ENCODE measurements at regions not wholly inside any gene's neighbourhood (a gene's known extent, or its start where the extent isn't known, plus 50 kb on each side); places are given as distances from the start of the nearest gene placed in this dataset.

DNA sequence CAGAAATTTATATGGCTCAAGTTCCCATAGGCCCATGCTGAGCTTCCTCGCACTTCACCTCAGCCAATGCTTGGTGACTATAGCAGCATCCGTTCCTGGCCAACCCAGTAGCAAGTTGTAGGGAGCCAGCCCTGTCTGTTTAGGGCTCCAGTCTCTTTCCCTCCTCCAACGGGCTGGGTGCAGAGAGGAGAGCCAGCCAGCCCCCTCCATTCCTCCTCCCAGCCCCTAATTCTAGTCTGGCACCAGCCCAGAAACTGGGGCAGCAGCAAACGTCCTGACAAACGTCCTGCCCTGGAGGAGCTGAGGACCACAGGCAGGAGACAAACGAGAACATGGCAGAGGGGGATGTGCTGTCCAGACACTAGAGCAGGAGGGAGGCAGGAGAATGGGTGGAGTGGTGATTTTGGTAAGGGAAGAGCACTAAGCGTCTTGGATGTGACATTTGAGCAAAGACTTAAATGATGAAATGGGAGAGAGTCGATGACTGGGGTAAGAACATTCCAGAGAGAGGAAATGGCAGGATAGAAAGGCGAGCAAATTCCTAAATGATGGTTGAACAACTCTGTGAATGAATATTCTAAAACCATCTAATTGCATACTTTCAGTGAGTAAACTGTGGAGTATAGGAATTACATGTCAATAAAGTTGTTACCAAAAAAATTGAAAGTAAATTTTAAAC, 222.5 kb upstream of the DAPK1 start:
- DNase-seq (ENCODE audit: low read depth, low spot score) = no peak
- H2AFZ ChIP-seq (ENCODE audit: low read depth, low read length, poor library complexity, severe bottlenecking) = no peak overlapping the region
- ChIA-PET CTCF (no interaction called here), POLR2A (no interaction called here), RAD21 (ENCODE audit: low non-redundant PET in 1 of 2, low total read pairs in 2 of 2, uncharacterized antibody in 2 of 2, unreplicated experiment in 2 of 2) (no interaction called here)
- no peak for ATAC-seq
- no peaks in the 10 kb centered on the region for H3K79me2 ChIP-seq (ENCODE audit: insufficient read depth, low read length)
- H3K4me3 ChIP-seq (replicated peaks in 1 of 2; ENCODE audit: low read depth in 1 of 2, low read length in 2 of 2) = no peak overlapping the region
- H3K9ac ChIP-seq (ENCODE audit: low read length) = no peak overlapping the region
- intact Hi-C loops (cut with micrococcal nuclease) = no loop called here
- H3K9me3 ChIP-seq (ENCODE audit: control insufficient read depth in 1 of 2, insufficient read depth in 1 of 2, low read depth in 1 of 2, low read length in 2 of 2) = no peaks in the 10 kb centered on the region
- H3K9me2 ChIP-seq (ENCODE audit: insufficient read depth) = no peaks in the 10 kb centered on the region
- no TSS peak for BruUV-seq (replicated peaks)
- no peaks in the 10 kb centered on the region for H3K36me3 ChIP-seq (ENCODE audit: control insufficient read depth in 1 of 2, insufficient read depth in 2 of 2, low read length in 2 of 2)
- no peak overlapping the region for H3K4me2 ChIP-seq (ENCODE audit: low read length)
- no peaks in the 10 kb centered on the region for H3K4me1 ChIP-seq (ENCODE audit: control insufficient read depth in 1 of 2, insufficient read depth in 2 of 2, low read length in 2 of 2)
- TF ChIP-seq POLR2A (IDR thresholded peaks at IDR 0.05; ENCODE audit: borderline replicate concordance, extremely low read depth, insufficient read depth, insufficient read length) = no peak
- TF ChIP-seq, protein P1, sequence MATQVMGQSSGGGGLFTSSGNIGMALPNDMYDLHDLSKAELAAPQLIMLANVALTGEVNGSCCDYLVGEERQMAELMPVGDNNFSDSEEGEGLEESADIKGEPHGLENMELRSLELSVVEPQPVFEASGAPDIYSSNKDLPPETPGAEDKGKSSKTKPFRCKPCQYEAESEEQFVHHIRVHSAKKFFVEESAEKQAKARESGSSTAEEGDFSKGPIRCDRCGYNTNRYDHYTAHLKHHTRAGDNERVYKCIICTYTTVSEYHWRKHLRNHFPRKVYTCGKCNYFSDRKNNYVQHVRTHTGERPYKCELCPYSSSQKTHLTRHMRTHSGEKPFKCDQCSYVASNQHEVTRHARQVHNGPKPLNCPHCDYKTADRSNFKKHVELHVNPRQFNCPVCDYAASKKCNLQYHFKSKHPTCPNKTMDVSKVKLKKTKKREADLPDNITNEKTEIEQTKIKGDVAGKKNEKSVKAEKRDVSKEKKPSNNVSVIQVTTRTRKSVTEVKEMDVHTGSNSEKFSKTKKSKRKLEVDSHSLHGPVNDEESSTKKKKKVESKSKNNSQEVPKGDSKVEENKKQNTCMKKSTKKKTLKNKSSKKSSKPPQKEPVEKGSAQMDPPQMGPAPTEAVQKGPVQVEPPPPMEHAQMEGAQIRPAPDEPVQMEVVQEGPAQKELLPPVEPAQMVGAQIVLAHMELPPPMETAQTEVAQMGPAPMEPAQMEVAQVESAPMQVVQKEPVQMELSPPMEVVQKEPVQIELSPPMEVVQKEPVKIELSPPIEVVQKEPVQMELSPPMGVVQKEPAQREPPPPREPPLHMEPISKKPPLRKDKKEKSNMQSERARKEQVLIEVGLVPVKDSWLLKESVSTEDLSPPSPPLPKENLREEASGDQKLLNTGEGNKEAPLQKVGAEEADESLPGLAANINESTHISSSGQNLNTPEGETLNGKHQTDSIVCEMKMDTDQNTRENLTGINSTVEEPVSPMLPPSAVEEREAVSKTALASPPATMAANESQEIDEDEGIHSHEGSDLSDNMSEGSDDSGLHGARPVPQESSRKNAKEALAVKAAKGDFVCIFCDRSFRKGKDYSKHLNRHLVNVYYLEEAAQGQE (IDR thresholded peaks at IDR 0.05; ENCODE audit: low read depth) = no peak
- no peak for TF ChIP-seq JUND (IDR thresholded peaks at IDR 0.05)
- TF ChIP-seq, protein P2, sequence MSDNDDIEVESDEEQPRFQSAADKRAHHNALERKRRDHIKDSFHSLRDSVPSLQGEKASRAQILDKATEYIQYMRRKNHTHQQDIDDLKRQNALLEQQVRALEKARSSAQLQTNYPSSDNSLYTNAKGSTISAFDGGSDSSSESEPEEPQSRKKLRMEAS (IDR thresholded peaks at IDR 0.05) = no peak
- TF ChIP-seq ATF3 (IDR thresholded peaks at IDR 0.05) = no peak
- TF ChIP-seq SIN3A (IDR thresholded peaks at IDR 0.05; ENCODE audit: low read depth) = no peak
- no peak for TF ChIP-seq CBX3 (IDR thresholded peaks at IDR 0.05; ENCODE audit: low read depth)
- TF ChIP-seq ZBTB33 (IDR thresholded peaks at IDR 0.05; ENCODE audit: extremely low read depth, insufficient replicate concordance, low read length) = no peak
- no peak for TF ChIP-seq EGR1 (IDR thresholded peaks at IDR 0.05; ENCODE audit: low read depth)
- no peaks in the 10 kb centered on the region for H4K20me1 ChIP-seq (ENCODE audit: insufficient read depth)
- no peak overlapping the region for H3K27ac ChIP-seq (ENCODE audit: low read depth, low read length)
- peaks cover 37% of the 10 kb centered on the region for H3K27me3 ChIP-seq (ENCODE audit: insufficient read depth, low read length)

All from HCT116 (cell line).